ENCODE measurements at regions not wholly inside any gene's neighbourhood (a gene's known extent, or its start where the extent isn't known, plus 50 kb on each side); places are given as distances from the start of the nearest gene placed in this dataset.

DNA sequence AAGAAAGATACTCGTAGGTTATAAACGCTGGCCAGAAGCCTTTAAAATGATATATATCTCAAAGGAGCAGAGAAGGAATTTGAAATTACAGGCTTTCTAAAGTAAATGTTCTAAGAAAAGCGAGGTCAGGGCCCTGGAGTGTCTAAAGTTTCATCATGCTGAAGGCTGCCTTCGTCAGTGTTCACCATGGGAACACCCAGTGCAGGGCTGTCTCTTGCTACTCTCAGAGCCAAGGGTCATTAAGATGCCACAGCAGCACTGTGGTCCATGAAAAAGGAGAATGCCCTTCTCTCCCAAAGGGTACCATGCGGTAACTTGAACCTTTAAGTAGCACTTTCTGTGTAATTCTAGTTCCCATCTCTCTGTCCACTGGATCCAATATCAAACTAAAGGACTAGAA is 174.5 kb upstream of the NWD2 start:
- TF ChIP-seq, protein P1, sequence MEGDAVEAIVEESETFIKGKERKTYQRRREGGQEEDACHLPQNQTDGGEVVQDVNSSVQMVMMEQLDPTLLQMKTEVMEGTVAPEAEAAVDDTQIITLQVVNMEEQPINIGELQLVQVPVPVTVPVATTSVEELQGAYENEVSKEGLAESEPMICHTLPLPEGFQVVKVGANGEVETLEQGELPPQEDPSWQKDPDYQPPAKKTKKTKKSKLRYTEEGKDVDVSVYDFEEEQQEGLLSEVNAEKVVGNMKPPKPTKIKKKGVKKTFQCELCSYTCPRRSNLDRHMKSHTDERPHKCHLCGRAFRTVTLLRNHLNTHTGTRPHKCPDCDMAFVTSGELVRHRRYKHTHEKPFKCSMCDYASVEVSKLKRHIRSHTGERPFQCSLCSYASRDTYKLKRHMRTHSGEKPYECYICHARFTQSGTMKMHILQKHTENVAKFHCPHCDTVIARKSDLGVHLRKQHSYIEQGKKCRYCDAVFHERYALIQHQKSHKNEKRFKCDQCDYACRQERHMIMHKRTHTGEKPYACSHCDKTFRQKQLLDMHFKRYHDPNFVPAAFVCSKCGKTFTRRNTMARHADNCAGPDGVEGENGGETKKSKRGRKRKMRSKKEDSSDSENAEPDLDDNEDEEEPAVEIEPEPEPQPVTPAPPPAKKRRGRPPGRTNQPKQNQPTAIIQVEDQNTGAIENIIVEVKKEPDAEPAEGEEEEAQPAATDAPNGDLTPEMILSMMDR (IDR thresholded peaks at IDR 0.05; ENCODE audit: borderline replicate concordance, extremely low read depth, low read length, poor library complexity, severe bottlenecking): no peak
- TF ChIP-seq EZH2 (IDR thresholded peaks at IDR 0.05; ENCODE audit: borderline replicate concordance, low read depth, low read length, severe bottlenecking): no peak
